GM18505 (cell line): ENCODE measurements at regions not wholly inside any gene's neighbourhood (a gene's known extent, or its start where the extent isn't known, plus 50 kb on each side); places are given as distances from the start of the nearest gene placed in this dataset.

Source experiments
- ATAC-seq: cut with Tn5 transposase; IDR thresholded peaks from one replicate; pipeline ENCODE4 v1.9.1; 2021; ENCODE audit not compliant: unreplicated experiment
- POLR2A ChIP-seq: IDR thresholded peaks from 4 replicates; pipeline ENCODE4 v1.6.1; 2011; ENCODE audit warnings: borderline replicate concordance; ENCODE audit not compliant: insufficient read depth, insufficient read length; ENCODE audit errors: extremely low read depth

DNA sequence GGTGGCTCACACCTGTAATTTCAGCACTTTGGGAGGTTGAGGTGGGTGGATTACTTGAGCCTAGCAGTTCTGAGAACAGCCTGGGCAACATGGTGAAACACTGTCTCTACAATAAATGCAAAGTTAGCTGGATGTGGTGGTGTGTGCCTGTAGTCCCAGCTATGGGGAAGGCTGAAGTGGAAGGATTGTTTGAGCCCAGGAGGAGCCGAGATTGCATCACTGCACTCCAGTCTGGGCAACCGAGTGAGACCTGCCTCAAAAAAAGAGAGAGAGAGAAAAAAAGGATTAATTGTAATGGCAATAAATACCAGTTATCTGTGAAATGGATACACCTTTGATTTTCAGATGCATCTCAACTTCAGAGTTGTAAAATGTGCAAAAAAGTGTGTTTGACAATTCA lies 58.8 kb downstream of the SPRY1 start:
- no peak for ATAC-seq
- TF ChIP-seq POLR2A = no peak

DNA sequence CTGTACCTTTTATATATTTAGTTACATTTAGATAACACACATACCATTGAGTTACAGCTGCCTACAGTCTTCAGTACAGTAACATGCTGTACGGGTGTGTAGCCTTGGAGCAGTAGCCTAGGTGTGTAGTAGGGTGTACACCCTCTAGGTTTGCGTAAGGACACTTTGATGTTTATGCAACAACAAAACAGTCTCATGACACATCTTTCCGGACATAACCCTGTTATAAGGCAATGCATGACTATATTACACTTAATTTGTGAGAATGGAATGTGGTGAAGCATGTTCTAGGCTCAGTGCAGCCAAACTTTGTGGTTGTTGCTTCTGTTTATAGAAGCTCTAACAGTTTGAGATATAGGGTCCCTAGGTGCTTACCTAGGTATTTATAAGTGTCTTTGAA lies 65.4 kb downstream of the SPRY1 start:
- no peak for TF ChIP-seq POLR2A
- ATAC-seq = no peak

GRCh38 chr4:123463869-123464268 lies 67.3 kb downstream of the SPRY1 start:
- no peak for ATAC-seq
- TF ChIP-seq POLR2A = no peak

- TF ChIP-seq POLR2A = no peak
- ATAC-seq = no peak
These were observed 68.8 kb downstream of the SPRY1 start for GRCh38 chr4:123465416-123465815.

DNA sequence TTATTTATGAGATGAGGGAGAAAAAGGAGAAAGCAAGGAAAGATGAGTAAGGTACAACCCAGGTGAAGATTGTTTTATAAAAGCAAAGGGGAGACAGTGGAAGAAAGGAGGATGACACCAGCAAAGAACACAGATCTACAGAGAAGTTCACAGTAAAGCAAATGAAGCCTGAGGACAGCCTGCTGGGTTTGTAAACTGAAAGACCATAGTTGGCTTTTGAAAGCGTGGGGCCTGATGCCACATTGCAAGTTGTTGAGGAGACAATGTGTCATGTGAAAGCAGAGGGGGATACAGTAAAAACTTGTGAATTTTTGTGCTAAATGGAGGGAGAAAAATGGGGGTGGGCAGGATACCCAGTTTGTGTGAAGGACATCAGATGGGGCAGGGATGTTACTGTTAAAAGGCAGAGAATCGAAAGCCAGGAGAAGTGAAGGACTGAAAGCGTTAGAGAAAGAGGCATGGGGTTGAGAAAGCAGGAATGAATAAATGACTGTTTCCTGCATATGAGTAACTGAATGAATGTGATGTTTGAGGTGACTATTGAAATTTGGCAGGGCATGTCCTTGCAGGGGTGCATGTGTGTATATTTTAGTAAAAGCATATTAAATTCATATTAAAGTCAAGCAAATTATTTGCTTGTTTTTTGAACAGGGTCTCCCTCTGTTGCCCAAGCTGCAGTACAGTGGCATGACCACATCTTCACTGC lies 69.6 kb downstream of the SPRY1 start:
- no peak for TF ChIP-seq POLR2A
- no peak for ATAC-seq

- no peak for TF ChIP-seq POLR2A
- no peak for ATAC-seq
These were observed 72.0 kb downstream of the SPRY1 start for GRCh38 chr4:123468479-123469031.

GRCh38 chr4:123469245-123469644 lies 72.7 kb downstream of the SPRY1 start:
- no peak for ATAC-seq
- no peak for TF ChIP-seq POLR2A

DNA sequence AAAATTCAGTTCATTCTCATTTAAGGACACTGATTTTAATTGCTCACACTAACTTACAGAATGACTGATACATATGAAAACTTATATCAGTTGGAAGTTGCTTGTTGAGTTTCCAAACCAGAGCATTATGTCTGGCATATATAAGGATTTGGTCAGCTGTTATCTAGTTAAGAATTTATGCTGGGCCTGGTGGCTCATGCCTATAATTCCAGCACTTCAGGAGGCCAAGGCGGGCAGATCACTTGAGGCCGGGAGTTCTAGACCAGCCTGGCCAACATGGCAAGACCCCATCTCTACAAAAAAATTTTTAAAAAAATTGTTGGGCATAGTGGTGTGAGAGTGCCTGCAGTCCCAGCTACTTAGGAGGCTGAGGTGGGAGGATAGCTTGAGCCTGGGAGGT lies 73.1 kb downstream of the SPRY1 start:
- no peak for ATAC-seq
- no peak for TF ChIP-seq POLR2A

DNA sequence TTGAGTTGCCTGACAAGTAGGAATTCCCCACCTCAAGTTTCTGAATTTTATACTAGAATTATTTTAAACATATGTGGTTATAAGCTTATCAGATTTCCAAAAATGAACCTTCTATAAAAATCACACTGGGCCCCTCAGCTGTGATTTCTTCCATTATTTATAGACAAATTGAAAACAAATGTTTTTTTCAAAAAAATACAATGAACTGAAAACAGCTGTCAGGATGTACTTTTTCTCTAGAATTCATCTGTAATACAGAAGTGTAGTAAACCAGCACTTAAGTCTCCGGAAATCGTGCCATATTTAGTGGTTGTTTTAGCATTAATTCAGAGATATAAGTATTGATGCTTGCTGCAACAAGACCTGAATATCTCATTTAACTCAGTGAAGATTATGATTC lies 74.0 kb downstream of the SPRY1 start:
- TF ChIP-seq POLR2A = no peak
- ATAC-seq = no peak

DNA sequence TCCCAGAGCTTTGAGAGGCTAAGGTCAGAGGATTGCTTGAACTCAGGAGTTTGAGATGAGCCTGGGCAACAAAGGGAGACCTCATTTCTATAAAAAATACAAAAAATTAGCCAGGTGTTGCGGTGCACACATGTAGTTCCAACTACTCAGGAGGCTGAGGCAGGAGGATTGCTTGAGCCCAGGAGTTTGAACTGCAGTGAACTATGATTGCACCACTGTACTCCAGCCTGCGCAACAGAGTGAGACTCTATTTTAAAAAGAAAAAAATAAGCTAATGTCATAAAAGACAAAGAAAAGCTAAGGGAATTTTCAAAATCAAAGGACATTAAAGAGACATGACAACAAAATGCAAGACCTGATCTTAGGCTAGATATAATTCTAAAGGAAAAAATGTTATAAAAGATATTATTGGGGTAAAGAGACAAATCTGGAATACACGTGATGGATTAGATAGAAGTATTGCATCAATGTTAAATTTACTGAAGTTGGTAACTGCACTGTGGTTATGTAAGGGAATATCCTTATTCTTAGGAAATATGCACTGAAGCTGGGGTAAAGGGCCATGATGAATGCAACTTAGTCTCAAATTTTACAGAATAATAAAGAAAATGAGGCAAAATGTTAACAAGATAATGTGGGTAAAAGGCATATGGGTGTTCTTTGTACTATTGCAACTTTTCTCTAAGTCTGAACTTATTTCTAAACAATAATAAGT lies 75.2 kb downstream of the SPRY1 start:
- no peak for TF ChIP-seq POLR2A

DNA sequence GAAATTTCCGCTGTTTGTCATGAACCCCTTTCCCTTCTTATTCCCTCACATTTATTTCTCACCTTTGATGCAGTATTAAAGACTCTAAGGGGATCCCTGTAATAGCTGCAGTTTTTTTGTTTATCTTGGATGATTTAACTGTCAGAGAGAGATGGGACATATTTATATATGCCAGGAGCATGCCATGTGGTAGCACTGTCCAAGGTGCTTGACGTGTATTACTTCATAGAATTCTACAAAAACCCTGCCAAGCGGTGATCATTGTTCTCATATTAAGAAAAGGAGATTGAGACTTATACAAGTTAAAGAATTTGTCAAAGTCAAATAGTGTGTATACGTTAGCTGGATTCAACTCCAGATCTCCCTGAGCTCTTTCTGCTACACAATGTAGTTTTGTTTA lies 78.2 kb downstream of the SPRY1 start:
- TF ChIP-seq POLR2A = no peak
- no peak for ATAC-seq

More for the DNA sequence above, 75.2 kb downstream of the SPRY1 start:
- no peak for ATAC-seq

DNA sequence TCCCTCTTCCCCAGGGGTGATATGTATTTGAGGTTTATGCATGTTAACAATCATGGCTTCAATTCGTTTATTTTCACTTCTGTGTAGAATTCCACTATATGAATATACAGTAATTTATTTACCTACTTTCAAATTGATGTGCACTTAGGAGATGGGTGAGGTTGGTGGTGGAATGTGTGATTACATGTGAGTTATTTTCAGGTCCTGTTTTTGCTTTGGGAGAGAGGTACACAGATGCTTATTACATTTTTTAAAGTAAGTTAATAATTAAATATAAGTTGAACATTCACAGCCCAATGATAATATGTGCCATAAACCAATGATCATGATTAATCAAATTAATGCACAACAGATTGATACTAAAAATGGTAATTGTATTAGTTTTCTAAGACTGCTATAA lies 79.5 kb downstream of the SPRY1 start:
- ATAC-seq = no peak

GRCh38 chr4:123477711-123478209 lies 81.2 kb downstream of the SPRY1 start:
- no peak for ATAC-seq
- TF ChIP-seq POLR2A = no peak

More for the DNA sequence above, 79.5 kb downstream of the SPRY1 start:
- TF ChIP-seq POLR2A = no peak

DNA sequence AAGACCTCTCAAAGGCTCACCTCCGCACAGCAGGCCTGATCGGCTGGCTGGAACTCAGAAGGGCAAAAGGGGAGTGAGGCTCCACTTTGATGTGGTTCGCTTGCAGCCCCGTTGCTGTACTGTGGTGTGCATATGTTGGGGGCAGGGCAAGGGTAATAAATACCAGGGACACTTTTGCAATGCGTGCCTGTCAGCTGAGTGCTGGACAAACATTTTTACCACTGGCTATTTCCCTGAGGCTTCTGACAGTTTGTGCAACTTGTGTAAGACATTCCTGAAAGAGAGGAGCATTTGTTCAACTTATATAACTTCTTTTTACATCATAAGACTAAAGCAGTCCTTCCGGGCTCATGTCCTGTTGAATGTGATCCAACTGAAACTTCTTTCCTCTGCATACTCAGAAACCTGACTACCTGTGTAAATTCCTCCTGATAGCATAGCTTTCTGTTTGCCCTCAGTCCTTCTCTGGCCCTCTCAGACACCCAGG lies 82.3 kb downstream of the SPRY1 start:
- TF ChIP-seq POLR2A = no peak
- ATAC-seq = no peak
